Keratinocyte (primary cell): ENCODE measurements at regions not wholly inside any gene's neighbourhood (a gene's known extent, or its start where the extent isn't known, plus 50 kb on each side); places are given as distances from the start of the nearest gene placed in this dataset.

Experiments
- DNase-seq: peaks from one replicate; pipeline ENCODE4 v3.0.0-alpha.2; 2011; ENCODE audit warnings: low read depth, missing footprints, low spot score
- FAIRE-seq: peaks from 2 replicates; lab custom pipeline; 2011; peaks lifted over from hg19 to GRCh38; lab: Jason Lieb, UNC
- H2AFZ ChIP-seq: 2 replicates; pipeline ENCODE4 v1.6.0; 2012; ENCODE audit warnings: low read length, control low read depth, inconsistent platforms; ENCODE audit not compliant: control insufficient read depth
- H3K27ac ChIP-seq: 2 replicates; pipeline ENCODE4 v1.5.1; 2011; ENCODE audit warnings: low read length; ENCODE audit not compliant: control insufficient read depth, insufficient read depth
- H3K27me3 ChIP-seq: 3 replicates; pipeline ENCODE4 v1.6.0; 2011; ENCODE audit warnings: low read length; ENCODE audit not compliant: control insufficient read depth, insufficient read depth; ENCODE audit errors: extremely low read depth
- H3K36me3 ChIP-seq, 2 experiments: 2 replicates in 1 of 2; 3 replicates in 1 of 2; pipeline ENCODE4 v1.5.1; 2011; ENCODE audit warnings: low read length in 2 of 2, mild to moderate bottlenecking in 1 of 2; ENCODE audit not compliant: control insufficient read depth in 2 of 2, insufficient read depth in 2 of 2; ENCODE audit errors: extremely low read depth in 1 of 2
- H3K4me1 ChIP-seq: 3 replicates; pipeline ENCODE4 v1.5.1; 2011; ENCODE audit warnings: low read length; ENCODE audit not compliant: control insufficient read depth, insufficient read depth; ENCODE audit errors: extremely low read depth
- H3K4me2 ChIP-seq: 3 replicates; pipeline ENCODE4 v1.6.0; 2011; ENCODE audit warnings: low read depth, low read length; ENCODE audit not compliant: control insufficient read depth, insufficient read depth; ENCODE audit errors: extremely low read depth
- H3K4me3 ChIP-seq, 3 experiments: fragments of 200-600 bp in 1 of 3; sonication (generic) in 1 of 3; 2 replicates in 2 of 3; 3 replicates in 1 of 3; pipeline ENCODE4 v1.5.1; 2011 to 2016; ENCODE audit warnings: low read length in 3 of 3, mild to moderate bottlenecking in 3 of 3, control low read depth in 2 of 3, inconsistent platforms in 1 of 3, low read depth in 1 of 3, mixed read lengths in 1 of 3, mixed run types in 1 of 3, moderate library complexity in 1 of 3; ENCODE audit not compliant: control insufficient read depth in 2 of 3, insufficient read depth in 2 of 3; ENCODE audit errors: extremely low read depth in 1 of 3
- H3K79me2 ChIP-seq: 2 replicates; pipeline ENCODE4 v1.6.0; 2012; ENCODE audit warnings: low read length; ENCODE audit not compliant: control insufficient read depth, insufficient read depth
- H3K9ac ChIP-seq: 3 replicates; pipeline ENCODE4 v1.6.0; 2011; ENCODE audit warnings: low read length; ENCODE audit not compliant: control insufficient read depth, insufficient read depth; ENCODE audit errors: extremely low read depth
- H3K9me1 ChIP-seq: 3 replicates; pipeline ENCODE4 v1.6.0; 2011; ENCODE audit warnings: low read length; ENCODE audit not compliant: control insufficient read depth, insufficient read depth; ENCODE audit errors: extremely low read depth
- H3K9me3 ChIP-seq: 2 replicates; pipeline ENCODE4 v1.5.1; 2012; ENCODE audit warnings: low read depth, low read length; ENCODE audit not compliant: control insufficient read depth
- H4K20me1 ChIP-seq: 3 replicates; pipeline ENCODE4 v1.6.0; 2011; ENCODE audit warnings: low read length; ENCODE audit not compliant: control insufficient read depth, insufficient read depth; ENCODE audit errors: extremely low read depth
- CTCF ChIP-seq, 3 experiments: IDR thresholded peaks in 1 of 3; conservative IDR thresholded peaks in 1 of 3; optimal IDR thresholded peaks in 1 of 3; 2 replicates in 2 of 3; 3 replicates in 1 of 3; pipeline versions ENCODE3 to v1.5.1; 2011; ENCODE audit warnings: low read length in 3 of 3, mild to moderate bottlenecking in 3 of 3, moderate library complexity in 2 of 3, control low read depth in 1 of 3, inconsistent platforms in 1 of 3; ENCODE audit not compliant: insufficient read depth in 2 of 3; ENCODE audit errors: extremely low read depth in 1 of 3
- EZH2 ChIP-seq: IDR thresholded peaks from one replicate; pipeline ENCODE4 v1.6.1; 2012; ENCODE audit warnings: inconsistent platforms, mild to moderate bottlenecking, low read length, moderate library complexity
- dilution Hi-C: fragments of 300-500 bp; cut with MboI; formaldehyde crosslinking; loops from one replicate; pipeline ENCODE4 v1.7.0; 2020; ENCODE audit warnings: low sequenced_read_pairs; ENCODE audit not compliant: extremely low pct_ligation_motif_present

GRCh38 chr2:236831698-236832097 is 254.0 kb upstream of the COPS8 start:
- Histone ChIP-seq H3K9me3 (peaks cover 3% of the 10 kb centered on the region), H3K36me3 (no peaks in the 10 kb centered on the region), H4K20me1 (no peaks in the 10 kb centered on the region), H3K4me3 (no peak overlapping the region), H3K27me3 (no peaks in the 10 kb centered on the region), H3K4me2 (no peak overlapping the region), H3K9ac (no peak overlapping the region), H3K79me2 (no peaks in the 10 kb centered on the region), H2AFZ (no peak overlapping the region), H3K4me1 (peaks cover 6% of the 10 kb centered on the region), H3K27ac (no peak overlapping the region), H3K9me1 (no peaks in the 10 kb centered on the region)
- DNase-seq (no peak), FAIRE-seq (no peak)
- dilution Hi-C loops, result loop anchor here (5.0 kb wide), 1 partner anchor 54 kb away; no protein-coding TSS in a partner anchor
- TF ChIP-seq CTCF (optimal IDR thresholded peaks at IDR 0.05 in 1 of 3, IDR thresholded peaks at IDR 0.05 in 1 of 3, conservative IDR thresholded peaks at IDR 0.05 in 1 of 3; ENCODE audit: extremely low read depth in 1 of 3, insufficient read depth in 2 of 3, low read length in 3 of 3) (no peak), EZH2 (no peak)

- Histone ChIP-seq H3K9me1 (no peaks in the 10 kb centered on the region), H4K20me1 (no peaks in the 10 kb centered on the region), H3K36me3 (no peaks in the 10 kb centered on the region), H3K27ac (no peak overlapping the region), H3K9me3 (peaks cover 3% of the 10 kb centered on the region), H3K4me3 (no peak overlapping the region), H3K4me1 (peaks cover 6% of the 10 kb centered on the region), H3K4me2 (no peak overlapping the region), H3K79me2 (no peaks in the 10 kb centered on the region), H2AFZ (no peak overlapping the region), H3K9ac (no peak overlapping the region), H3K27me3 (no peaks in the 10 kb centered on the region)
- dilution Hi-C loops, result loop anchor here (5.0 kb wide), 1 partner anchor 56 kb away; no protein-coding TSS in a partner anchor
- TF ChIP-seq EZH2 (no peak), CTCF (optimal IDR thresholded peaks at IDR 0.05 in 1 of 3, IDR thresholded peaks at IDR 0.05 in 1 of 3, conservative IDR thresholded peaks at IDR 0.05 in 1 of 3; ENCODE audit: extremely low read depth in 1 of 3, insufficient read depth in 2 of 3, low read length in 3 of 3) (no peak)
- DNase-seq, result no peak
- FAIRE-seq, result no peak
Measured at GRCh38 chr2:236833501-236834073, 252.1 kb upstream of the COPS8 start.
